ENCODE measurements at regions not wholly inside any gene's neighbourhood (a gene's known extent, or its start where the extent isn't known, plus 50 kb on each side); places are given as distances from the start of the nearest gene placed in this dataset.
"Not testable (repeated sequence)": the region's sequence is repeated elsewhere in the genome, so short reads cannot be mapped to it uniquely, and the experiment has no call there.

- DNase-seq (no peak), ATAC-seq (replicated peaks) (no peak)
- Mint-ChIP-seq H3K27ac (no peak overlapping the region), H3K9me3 (no peaks in the 10 kb centered on the region), H3K36me3 (ENCODE audit: insufficient read depth) (no peaks in the 10 kb centered on the region), H3K4me1 (ENCODE audit: low read depth in 2 of 2) (no peaks in the 10 kb centered on the region), H3K27me3 (no peaks in the 10 kb centered on the region), H3K4me3 (no peak overlapping the region)
Measured at GRCh38 chr4:79209822-79210635, 115.8 kb downstream of the NAA11 start.

GRCh38 chr4:79209081-79209480, 116.8 kb downstream of the NAA11 start:
- Mint-ChIP-seq H3K9me3 (no peaks in the 10 kb centered on the region), H3K27me3 (no peaks in the 10 kb centered on the region), H3K4me3 (no peak overlapping the region), H3K4me1 (ENCODE audit: low read depth in 2 of 2) (no peaks in the 10 kb centered on the region), H3K36me3 (ENCODE audit: insufficient read depth) (no peaks in the 10 kb centered on the region), H3K27ac (no peak overlapping the region)
- DNase-seq (no peak), ATAC-seq (replicated peaks) (no peak)

GRCh38 chr4:79207281-79207680, 118.6 kb downstream of the NAA11 start:
- no peak overlapping the region for H3K27ac Mint-ChIP-seq
- no peak overlapping the region for H3K4me3 Mint-ChIP-seq
- DNase-seq (no peak), ATAC-seq (replicated peaks) (no peak)
- H3K27me3 Mint-ChIP-seq = no peaks in the 10 kb centered on the region
- H3K36me3 Mint-ChIP-seq (ENCODE audit: insufficient read depth) = no peaks in the 10 kb centered on the region
- H3K4me1 Mint-ChIP-seq (ENCODE audit: low read depth in 2 of 2) = no peaks in the 10 kb centered on the region
- H3K9me3 Mint-ChIP-seq = no peaks in the 10 kb centered on the region

GRCh38 chr4:79206660-79207059, 119.2 kb downstream of the NAA11 start:
- DNase-seq = no peak
- no peaks in the 10 kb centered on the region for H3K9me3 Mint-ChIP-seq
- no peaks in the 10 kb centered on the region for H3K36me3 Mint-ChIP-seq (ENCODE audit: insufficient read depth)
- no peak for ATAC-seq (replicated peaks)
- no peak overlapping the region for H3K4me3 Mint-ChIP-seq
- H3K4me1 Mint-ChIP-seq (ENCODE audit: low read depth in 2 of 2) = no peaks in the 10 kb centered on the region
- H3K27me3 Mint-ChIP-seq = no peaks in the 10 kb centered on the region
- H3K27ac Mint-ChIP-seq = no peak overlapping the region

- H3K36me3 Mint-ChIP-seq (ENCODE audit: insufficient read depth) = no peaks in the 10 kb centered on the region
- no peak for DNase-seq
- H3K27me3 Mint-ChIP-seq = no peaks in the 10 kb centered on the region
- H3K27ac Mint-ChIP-seq = no peak overlapping the region
- no peak overlapping the region for H3K4me3 Mint-ChIP-seq
- no peaks in the 10 kb centered on the region for H3K9me3 Mint-ChIP-seq
- ATAC-seq (replicated peaks) = no peak
- H3K4me1 Mint-ChIP-seq (ENCODE audit: low read depth in 2 of 2) = no peaks in the 10 kb centered on the region
Measured at GRCh38 chr4:79205121-79205520, 120.7 kb downstream of the NAA11 start.

- ATAC-seq (replicated peaks) = no peak
- H3K36me3 Mint-ChIP-seq (ENCODE audit: insufficient read depth) = no peaks in the 10 kb centered on the region
- no peak overlapping the region for H3K27ac Mint-ChIP-seq
- H3K27me3 Mint-ChIP-seq = no peaks in the 10 kb centered on the region
- DNase-seq = no peak
- no peaks in the 10 kb centered on the region for H3K9me3 Mint-ChIP-seq
- no peaks in the 10 kb centered on the region for H3K4me1 Mint-ChIP-seq (ENCODE audit: low read depth in 2 of 2)
- H3K4me3 Mint-ChIP-seq = no peak overlapping the region
Measured at GRCh38 chr4:79201971-79202370, 123.9 kb downstream of the NAA11 start.

GRCh38 chr4:79199743-79200142, 126.1 kb downstream of the NAA11 start:
- Mint-ChIP-seq H3K4me1 (ENCODE audit: low read depth in 2 of 2) (no peaks in the 10 kb centered on the region), H3K36me3 (ENCODE audit: insufficient read depth) (no peaks in the 10 kb centered on the region), H3K27ac (no peak overlapping the region), H3K9me3 (peaks cover 6 to 8% of the 10 kb centered on the region in 2 donors), H3K27me3 (no peaks in the 10 kb centered on the region), H3K4me3 (no peak overlapping the region)
- ATAC-seq (replicated peaks) = no peak
- no peak for DNase-seq

- Mint-ChIP-seq H3K9me3 (peaks cover 8% of the 10 kb centered on the region in 2 donors), H3K4me3 (no peak overlapping the region), H3K4me1 (ENCODE audit: low read depth in 2 of 2) (no peaks in the 10 kb centered on the region), H3K27me3 (no peaks in the 10 kb centered on the region), H3K36me3 (ENCODE audit: insufficient read depth) (no peaks in the 10 kb centered on the region), H3K27ac (no peak overlapping the region)
- no peak for DNase-seq
- no peak for ATAC-seq (replicated peaks)
Measured at GRCh38 chr4:79198951-79199587, 126.8 kb downstream of the NAA11 start.

GRCh38 chr4:79197275-79198009, 128.4 kb downstream of the NAA11 start:
- ATAC-seq (replicated peaks) = no peak
- Mint-ChIP-seq H3K36me3 (ENCODE audit: insufficient read depth) (no peaks in the 10 kb centered on the region), H3K4me3 (no peak overlapping the region), H3K4me1 (ENCODE audit: low read depth in 2 of 2) (no peaks in the 10 kb centered on the region), H3K27ac (no peak overlapping the region), H3K27me3 (no peaks in the 10 kb centered on the region), H3K9me3 (peaks cover 8% of the 10 kb centered on the region in 2 donors)
- DNase-seq = no peak

- DNase-seq; H3K36me3 Mint-ChIP-seq (ENCODE audit: insufficient read depth); H3K4me3 Mint-ChIP-seq; ATAC-seq (replicated peaks); H3K4me1 Mint-ChIP-seq (ENCODE audit: low read depth in 2 of 2); H3K27ac Mint-ChIP-seq; H3K27me3 Mint-ChIP-seq: not testable (repeated sequence)
- H3K9me3 Mint-ChIP-seq = peaks cover 16 to 26% of the 10 kb centered on the region in 2 donors
Measured at GRCh38 chr4:79191292-79191691, 134.6 kb downstream of the NAA11 start.

- Mint-ChIP-seq H3K27ac (no peak overlapping the region), H3K9me3 (peaks cover 11 to 18% of the 10 kb centered on the region in 2 donors)
Measured at GRCh38 chr4:79185526-79186045, 140.3 kb downstream of the NAA11 start.

GRCh38 chr4:79184476-79184875, 141.4 kb downstream of the NAA11 start:
- Mint-ChIP-seq H3K27me3 (no peaks in the 10 kb centered on the region), H3K4me3 (no peak overlapping the region), H3K36me3 (ENCODE audit: insufficient read depth) (no peaks in the 10 kb centered on the region)

More at GRCh38 chr4:79185526-79186045, 140.3 kb downstream of the NAA11 start:
- H3K36me3 Mint-ChIP-seq (ENCODE audit: insufficient read depth) = no peaks in the 10 kb centered on the region
- no peak overlapping the region for H3K4me3 Mint-ChIP-seq
- ATAC-seq (replicated peaks) (no peak), DNase-seq (no peak)
- no peaks in the 10 kb centered on the region for H3K4me1 Mint-ChIP-seq (ENCODE audit: low read depth in 2 of 2)
- H3K27me3 Mint-ChIP-seq = no peaks in the 10 kb centered on the region

GRCh38 chr4:79182209-79182608, 143.7 kb downstream of the NAA11 start:
- Mint-ChIP-seq H3K27ac (no peak overlapping the region), H3K36me3 (ENCODE audit: insufficient read depth) (no peaks in the 10 kb centered on the region), H3K27me3 (no peaks in the 10 kb centered on the region), H3K4me3 (no peak overlapping the region), H3K9me3 (peaks cover 8% of the 10 kb centered on the region in 2 donors), H3K4me1 (ENCODE audit: low read depth in 2 of 2) (no peaks in the 10 kb centered on the region)
- ATAC-seq (replicated peaks) (no peak), DNase-seq (no peak)

More at GRCh38 chr4:79184476-79184875, 141.4 kb downstream of the NAA11 start:
- Mint-ChIP-seq H3K4me1 (ENCODE audit: low read depth in 2 of 2) (no peaks in the 10 kb centered on the region), H3K9me3 (peaks cover 12 to 22% of the 10 kb centered on the region in 2 donors), H3K27ac (no peak overlapping the region)
- ATAC-seq (replicated peaks) (no peak), DNase-seq (no peak)
